ENCODE measurements at regions not wholly inside any gene's neighbourhood (a gene's known extent, or its start where the extent isn't known, plus 50 kb on each side); places are given as distances from the start of the nearest gene placed in this dataset.

DNA sequence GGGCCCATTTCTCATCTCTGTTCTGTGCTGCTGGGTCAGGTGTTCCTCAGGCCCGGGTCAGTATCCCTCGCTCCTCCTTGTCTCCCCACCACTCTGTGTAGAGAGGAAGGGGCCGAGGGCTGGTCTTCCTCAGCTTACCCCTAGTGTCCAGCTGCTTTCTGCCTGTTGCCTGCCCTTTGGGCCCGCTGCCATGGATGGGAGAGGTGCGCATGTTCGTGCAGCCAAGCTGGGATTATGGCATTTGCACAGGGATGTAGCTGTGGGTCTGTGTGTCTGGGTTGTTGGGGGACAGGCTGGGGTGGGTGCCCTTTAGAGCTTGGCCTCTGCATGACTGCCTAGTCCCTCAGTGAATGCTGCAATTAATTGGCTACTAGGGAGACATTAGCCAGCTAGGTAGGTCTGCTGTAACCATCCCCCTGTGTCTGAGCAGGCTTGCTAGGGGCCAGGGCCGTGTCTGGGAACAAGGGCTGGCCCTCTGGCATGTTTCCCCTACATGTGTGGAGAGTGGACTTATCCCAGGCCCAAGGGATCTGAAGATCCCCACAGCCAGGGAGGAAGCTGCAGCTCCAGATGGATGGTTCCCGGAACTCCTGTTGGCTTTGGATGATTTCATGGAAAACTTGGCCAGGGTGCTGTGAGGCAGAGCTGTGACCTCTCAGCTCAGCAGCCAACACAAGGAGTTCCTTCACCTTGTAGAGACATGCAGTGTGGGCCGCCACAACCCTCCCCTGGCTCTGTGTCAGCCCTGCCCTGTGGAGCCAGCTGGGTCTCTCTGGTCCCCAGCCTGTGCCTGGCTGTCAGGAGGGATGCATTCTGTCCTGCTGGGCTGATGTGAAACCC lies 161.9 kb downstream of the MACROH2A1 start:
- TF ChIP-seq, protein P1, sequence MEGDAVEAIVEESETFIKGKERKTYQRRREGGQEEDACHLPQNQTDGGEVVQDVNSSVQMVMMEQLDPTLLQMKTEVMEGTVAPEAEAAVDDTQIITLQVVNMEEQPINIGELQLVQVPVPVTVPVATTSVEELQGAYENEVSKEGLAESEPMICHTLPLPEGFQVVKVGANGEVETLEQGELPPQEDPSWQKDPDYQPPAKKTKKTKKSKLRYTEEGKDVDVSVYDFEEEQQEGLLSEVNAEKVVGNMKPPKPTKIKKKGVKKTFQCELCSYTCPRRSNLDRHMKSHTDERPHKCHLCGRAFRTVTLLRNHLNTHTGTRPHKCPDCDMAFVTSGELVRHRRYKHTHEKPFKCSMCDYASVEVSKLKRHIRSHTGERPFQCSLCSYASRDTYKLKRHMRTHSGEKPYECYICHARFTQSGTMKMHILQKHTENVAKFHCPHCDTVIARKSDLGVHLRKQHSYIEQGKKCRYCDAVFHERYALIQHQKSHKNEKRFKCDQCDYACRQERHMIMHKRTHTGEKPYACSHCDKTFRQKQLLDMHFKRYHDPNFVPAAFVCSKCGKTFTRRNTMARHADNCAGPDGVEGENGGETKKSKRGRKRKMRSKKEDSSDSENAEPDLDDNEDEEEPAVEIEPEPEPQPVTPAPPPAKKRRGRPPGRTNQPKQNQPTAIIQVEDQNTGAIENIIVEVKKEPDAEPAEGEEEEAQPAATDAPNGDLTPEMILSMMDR (IDR thresholded peaks at IDR 0.05; ENCODE audit: low read length) = no peak
- no peak for TF ChIP-seq EZH2 (optimal IDR thresholded peaks at IDR 0.05; ENCODE audit: low read depth, low read length)
